HG03342 (cell line): ENCODE measurements at regions not wholly inside any gene's neighbourhood (a gene's known extent, or its start where the extent isn't known, plus 50 kb on each side); places are given as distances from the start of the nearest gene placed in this dataset.
"Not testable (repeated sequence)": the region's sequence is repeated elsewhere in the genome, so short reads cannot be mapped to it uniquely, and the experiment has no call there.

ENCODE experiments used
- ATAC-seq: cut with Tn5 transposase; IDR thresholded peaks from one replicate; pipeline ENCODE4 v1.9.1; 2021; ENCODE audit warnings: mild to moderate bottlenecking, moderate library complexity; ENCODE audit not compliant: unreplicated experiment

DNA sequence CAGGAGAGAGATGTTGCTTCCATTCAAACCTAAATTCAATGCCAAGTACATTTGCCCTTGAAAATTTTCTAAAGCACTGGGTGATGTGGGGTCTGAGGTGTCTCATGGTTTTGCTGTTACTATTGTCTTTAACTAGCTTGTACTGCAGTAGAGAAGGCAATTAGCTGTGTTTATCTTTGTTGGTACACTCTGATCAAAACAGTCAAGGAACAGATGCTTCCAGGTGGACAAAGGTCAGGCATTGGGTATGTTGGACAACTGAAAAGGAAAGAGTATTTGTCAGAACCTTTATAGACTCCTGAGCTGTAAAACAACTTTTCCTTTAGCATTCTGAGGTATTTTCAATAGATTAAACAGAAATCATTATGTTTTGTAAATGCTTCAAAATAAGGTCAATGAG is 2228.7 kb upstream of the WWC1 start:
- ATAC-seq, result no peak

DNA sequence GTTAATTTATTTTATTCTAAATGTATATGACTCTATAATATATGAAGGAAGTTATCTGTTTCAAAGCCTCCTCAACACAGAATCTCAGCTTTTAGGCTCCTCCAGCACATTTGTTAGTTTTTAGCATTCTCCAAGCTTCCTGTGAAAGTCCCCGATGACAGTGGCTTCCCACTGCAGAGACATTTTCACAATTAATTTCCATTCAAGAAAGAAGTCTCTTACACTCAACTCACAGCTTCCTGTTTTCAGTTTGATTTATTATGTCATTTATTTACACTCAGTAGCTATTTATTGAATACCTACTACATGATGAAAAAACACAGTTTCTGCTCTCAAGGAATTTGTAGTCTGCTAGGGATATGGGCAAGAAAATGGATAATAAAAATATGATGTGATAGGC is 2228.2 kb upstream of the WWC1 start:
- ATAC-seq, result no peak

DNA sequence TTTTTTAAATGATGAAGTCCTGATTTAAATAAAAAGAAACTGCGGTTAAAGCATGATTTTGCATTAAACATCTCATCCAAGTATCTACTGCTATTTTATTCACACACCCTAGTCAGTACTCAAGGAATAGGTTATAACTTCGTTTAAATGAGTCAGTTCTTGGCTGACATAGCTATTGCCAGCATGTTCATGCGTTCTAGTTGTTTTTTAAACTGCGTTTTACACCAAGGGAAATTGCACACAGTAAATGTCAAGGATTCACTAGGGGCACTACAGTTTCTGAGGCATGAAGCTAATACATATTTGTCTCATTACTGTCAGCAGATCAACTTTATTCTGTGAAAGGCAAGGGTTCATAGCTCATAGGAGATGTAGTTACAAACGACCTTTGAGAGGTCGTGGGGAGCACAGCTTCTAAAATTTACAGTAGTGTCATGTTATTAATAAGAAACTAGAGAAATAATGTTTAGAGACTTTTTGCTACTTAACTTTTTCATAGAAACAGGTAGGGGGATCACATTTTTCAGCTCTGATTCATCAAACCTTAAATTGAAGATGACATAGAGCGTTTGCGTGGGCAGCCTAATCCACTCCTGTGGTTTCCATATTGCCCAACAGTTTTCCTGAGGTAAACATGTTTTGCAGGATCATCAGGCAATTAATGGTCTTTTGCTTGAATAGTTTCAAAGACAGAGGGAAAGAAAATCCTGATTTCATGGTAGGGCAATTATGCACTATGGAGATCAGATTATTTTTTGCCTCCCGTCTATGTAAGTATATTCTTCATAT is 2222.7 kb upstream of the WWC1 start:
- no peak for ATAC-seq

DNA sequence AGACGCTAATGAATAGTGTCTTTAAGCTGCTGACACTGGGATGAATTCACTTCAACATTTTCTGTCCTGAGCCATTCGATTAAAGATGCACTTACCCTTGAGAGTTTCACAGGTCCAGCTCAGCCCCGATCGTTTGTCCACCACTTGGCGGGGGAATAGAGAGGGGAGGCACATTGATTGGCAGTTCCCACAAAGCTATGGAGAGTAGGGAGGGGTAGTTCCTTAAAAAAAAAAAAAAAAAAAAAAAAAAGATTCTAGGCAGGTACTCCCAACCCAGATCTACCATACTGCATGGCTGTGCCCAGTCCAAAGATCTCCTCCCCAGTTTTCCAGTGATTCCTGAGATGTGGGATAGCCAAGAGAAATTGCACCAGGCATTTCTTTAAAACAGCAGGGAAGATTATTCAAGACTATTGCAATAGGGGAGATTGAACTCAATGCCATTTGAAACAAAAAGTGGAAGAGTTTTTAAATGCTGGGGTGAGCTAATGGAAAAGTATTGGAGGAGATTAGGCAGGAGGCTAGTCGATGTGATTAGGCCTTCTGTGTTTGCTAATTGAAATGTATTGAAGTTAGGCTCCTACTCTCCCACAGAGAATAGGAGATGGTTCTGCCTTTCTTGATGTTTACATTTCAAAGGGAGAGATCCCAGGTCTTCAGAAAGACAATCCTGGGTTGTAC is 2217.4 kb upstream of the WWC1 start:
- ATAC-seq, result no peak

DNA sequence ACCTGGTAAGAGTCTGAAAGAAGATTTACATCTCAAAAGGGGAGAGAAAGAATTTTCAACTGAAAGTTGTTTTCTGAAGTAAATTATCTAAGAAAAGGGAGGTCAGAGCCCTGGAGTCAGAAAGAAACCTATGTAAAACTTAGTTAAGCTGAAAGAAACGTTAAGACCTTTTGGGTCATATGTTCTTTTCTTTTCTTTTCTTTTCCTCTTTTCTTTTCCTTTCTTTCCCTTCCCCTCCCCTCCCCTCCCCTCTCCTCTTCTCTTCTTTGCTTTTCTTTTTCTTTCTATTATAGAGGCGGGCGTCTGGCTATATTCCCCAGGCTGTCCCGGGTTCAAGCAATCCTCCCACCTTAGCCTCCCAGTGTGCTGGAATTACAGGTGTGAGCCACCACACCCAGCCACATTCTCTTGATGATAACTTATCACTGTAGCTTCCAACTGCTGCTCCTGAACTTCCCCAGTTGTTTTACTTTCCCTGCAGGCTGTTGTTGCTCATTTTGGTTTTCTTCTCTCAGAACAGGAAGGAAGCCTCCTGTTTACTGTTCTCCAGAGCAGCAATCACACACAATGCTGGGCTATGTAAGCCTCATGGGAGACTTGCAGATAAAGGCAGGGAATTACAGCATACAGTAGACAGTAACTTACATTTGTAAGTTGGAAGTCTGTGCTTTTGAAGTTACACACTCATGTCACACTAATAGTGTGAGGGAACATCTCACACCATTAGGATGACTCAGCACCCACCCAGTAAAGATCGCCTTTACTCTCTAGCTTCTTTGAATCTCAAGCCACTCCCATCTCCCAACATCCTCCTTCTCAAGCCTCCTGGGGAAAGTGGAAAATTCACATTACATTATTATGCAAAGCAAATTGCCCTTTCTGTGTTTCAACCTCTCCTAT is 2216.6 kb upstream of the WWC1 start:
- ATAC-seq, result no peak

DNA sequence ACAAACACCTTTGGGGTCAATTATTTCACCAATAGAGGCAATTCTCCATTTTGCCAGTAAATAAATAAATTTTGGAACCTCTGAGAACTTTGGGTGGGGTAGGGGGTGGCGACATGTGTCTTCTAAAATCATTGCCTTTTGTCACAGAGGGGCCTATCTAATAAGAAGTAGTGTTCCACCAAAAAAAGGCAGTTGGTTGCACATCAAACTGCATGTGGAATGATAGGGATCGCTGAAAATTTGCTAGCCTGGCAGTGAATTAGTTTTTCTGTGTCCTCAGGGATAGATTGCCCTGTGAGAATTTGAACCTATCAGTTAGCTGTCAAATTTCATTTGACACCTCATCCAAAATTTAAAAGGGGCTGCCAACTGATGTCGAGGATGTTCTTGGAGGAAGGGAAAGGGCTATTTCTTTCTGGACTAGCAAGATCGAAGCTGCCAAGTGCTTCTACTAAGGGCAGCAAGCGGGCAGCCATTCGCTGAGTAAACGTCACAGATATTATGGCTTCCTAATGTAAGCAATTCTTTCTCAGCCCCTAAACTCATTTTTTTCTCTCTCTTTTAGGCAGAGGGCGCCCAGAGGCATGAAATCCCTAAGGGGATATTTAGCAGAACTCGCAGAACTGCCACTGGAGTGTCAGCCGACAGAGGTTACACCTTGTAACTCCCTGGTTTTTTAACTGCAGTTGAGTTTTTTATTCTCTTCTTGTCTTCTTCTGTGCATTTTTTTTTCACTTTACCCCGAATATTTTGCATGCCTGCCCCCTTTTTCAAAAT is 2208.1 kb upstream of the WWC1 start:
- ATAC-seq, result no peak

DNA sequence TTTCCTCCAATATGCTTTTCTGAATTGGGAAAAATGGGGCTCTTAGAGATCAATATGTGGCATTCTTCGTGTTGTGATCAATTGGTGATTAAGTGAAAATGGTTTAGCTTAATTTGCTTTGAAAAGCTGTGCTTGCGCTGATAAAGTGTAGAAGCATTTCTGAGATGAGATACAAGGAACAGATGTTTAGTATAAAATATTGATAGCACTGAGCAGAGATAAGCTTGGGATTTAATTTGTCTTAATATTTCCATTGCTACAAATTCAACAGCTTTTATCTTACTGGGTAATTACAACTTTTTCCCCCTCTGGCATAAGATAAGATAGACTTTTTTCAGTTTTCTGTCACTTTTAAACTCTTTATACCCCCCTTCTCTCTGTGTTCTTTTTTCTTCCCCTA is 2204.9 kb upstream of the WWC1 start:
- ATAC-seq, result no peak

DNA sequence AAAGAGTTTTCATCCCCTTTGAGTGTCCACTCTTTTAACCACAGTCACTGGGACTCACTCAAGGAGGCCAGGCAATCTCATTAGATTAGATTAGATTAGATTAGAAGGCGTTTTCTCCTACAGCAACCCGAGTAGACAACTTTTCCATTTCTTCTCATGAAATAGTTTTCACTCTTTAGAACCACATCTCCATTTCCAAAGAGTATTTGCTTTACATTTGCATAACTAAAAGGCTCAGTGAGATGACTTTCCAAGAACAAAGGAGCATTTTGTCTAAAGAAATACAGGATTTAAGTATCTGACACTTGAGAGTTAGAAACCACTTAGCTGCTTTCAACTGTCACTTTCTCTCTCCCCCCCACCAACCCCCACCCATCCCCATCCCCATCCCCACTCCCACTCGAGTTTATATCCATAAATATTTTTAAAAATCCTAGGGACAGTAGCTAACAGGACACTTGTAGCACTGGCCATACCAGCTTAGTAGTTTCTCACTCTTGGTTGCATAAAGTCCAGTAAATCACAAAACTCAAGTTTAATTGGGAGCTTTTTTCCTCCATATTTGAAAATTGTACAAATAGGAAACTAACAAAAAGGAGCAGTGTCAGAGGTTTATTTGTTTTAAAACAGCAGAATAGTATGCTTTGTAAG is 2202.9 kb upstream of the WWC1 start:
- ATAC-seq, result no peak

DNA sequence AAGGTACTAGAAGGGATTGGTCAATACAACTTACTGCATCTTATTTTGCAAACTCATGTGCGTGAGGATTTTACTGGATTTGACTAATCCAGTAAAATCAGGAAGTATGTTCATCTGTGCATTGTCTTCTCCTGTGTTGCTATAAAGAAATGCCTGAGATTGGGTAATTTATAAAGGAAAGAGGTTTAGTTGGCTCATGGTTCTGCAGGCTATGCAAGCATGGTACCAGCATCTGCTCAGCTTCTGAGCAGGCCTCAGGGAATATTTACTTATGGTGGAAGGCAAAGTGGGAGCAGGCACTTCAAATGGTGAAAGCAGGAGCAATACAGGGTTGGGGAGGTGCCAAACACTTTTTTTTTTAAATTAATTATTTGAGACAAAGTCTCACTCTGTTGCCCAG is 2199.5 kb upstream of the WWC1 start:
- ATAC-seq, result no peak

DNA sequence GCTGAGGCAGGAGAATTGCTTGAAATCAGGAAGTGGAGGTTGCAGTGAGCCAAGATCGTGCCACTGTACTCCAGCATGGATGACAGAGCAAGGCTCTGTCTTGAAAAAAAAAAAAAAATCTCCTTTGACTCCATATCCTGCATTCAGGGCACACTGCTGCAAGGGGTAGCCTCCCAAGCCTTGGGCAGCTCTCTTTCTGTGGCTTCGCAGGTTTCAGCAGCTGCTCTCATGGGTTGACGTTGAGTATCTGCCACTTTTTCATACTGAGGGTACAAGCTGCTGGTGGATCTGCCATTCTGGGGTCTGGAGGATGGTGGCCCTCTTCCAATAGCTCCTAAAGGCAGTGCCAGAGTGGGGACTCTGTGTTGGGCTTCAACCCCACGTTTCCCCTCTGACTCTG is 2198.1 kb upstream of the WWC1 start:
- no peak for ATAC-seq

DNA sequence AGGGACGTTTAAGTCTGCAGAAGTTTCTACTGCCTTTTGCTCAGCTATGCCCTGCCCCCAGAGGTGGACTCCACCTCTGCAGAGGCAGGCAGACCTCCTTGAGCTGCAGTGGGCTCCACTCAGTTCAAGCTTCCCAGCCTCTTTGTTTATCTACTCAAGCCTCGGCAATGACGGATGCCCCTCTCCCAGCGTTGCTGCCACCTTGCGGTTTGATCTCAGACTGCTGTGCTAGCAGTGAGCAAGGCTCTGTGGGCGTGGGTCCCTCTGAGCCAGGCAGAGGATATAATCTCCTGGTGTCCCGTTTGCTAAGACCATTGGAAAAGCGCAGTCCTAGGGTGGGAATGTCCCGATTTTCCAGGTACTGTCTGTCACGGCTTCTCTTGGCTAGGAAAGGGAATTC is 2188.5 kb upstream of the WWC1 start:
- ATAC-seq, result no peak

DNA sequence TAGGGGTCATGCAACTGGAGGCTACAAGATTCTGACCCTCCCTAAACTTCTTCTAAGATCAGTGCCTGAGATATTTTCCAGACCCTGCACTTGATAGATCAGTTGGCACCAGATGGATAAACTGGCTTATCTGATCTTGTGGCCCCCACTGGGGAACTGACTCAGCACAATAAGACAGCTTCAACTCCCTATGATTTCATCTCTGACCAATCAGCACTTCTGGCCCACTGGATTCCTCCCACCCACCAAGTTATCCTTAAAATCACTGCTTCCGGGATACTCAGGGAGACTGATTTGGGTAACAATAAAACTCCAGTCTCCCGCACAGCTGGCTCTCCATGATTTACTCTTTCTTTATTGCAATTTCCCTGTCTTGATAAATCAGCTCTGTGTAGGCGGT is 2180.4 kb upstream of the WWC1 start:
- no peak for ATAC-seq

DNA sequence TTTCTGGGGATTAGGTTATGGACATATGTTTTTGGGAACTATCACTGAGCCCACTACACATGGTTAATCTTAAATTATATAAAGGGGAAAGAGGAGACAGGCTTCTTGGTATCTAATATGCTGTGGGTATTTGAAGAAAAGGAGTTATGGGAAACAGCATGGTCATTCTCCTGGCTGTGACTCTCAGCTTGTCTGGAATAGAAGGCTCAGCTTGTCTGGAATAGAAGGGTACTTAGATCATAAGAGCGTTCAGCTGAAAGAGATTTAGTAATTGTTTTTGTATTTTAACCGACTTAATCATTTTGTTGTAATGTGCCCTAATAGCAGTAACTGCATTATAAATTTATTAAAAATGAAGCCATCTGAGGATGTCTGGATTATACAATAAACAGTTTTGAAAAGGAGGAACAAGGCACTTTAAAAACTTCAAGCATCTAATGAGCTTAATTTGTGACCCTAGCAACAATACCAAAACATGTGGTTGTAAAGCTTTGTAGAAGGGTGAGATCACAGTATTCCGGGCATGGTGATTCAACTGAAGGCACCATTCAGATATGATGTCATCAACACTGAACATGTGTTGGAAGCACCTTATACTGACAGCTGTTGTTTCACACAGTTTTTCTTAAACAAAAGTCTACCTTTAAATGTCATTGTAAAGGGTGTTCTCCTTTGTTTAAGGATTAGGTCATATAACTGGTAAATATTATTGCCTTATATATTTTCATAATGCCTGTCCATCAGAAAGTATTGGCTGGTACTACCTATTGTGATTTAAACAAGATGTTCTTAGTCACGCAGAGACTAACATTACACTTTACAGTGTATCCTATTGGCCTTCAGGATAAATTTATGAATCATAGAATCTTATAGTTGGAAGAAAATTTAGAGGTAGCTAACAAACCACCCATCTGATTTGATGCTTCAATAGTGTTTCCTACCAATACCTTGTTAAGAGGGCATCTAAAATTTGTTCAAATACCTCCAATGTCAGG is 2174.1 kb upstream of the WWC1 start:
- ATAC-seq, result no peak

DNA sequence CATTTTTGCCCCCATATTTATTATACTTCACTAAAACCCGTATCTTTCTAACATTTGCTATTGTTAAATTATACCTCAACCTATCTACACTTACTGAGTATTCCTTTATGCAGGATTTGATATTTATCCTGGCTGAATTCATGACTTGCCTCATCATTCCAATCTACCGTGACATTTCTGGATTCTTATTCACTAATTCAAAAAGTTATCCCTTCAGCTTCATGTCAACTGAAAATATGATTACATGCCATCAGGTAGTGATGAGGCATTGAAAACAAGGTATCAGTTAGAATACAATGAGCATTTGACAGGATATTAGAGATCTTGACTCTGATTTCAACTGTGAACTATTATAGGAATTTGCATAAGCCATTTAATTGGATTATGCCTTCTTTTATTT is 2171.9 kb upstream of the WWC1 start:
- no peak for ATAC-seq

DNA sequence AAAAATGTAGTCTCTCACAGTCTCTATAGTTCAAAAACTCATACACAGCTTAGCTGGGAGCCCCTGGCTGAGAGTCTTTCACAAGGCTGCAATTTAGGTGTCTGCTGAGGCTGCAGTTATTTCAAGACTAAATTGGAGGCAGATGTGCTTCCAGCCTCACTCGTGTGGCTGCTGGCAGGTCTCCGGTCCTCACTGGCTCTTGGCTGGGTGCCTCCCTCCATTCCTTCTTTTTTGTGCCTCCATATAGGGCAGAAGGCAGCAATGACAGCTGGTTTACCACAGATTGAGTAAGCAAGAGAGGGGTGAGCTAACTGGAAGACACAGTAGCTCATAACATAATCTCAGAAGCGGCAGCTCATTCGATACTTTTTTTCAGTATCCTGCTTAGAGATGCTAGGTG is 2167.7 kb upstream of the WWC1 start:
- no peak for ATAC-seq

DNA sequence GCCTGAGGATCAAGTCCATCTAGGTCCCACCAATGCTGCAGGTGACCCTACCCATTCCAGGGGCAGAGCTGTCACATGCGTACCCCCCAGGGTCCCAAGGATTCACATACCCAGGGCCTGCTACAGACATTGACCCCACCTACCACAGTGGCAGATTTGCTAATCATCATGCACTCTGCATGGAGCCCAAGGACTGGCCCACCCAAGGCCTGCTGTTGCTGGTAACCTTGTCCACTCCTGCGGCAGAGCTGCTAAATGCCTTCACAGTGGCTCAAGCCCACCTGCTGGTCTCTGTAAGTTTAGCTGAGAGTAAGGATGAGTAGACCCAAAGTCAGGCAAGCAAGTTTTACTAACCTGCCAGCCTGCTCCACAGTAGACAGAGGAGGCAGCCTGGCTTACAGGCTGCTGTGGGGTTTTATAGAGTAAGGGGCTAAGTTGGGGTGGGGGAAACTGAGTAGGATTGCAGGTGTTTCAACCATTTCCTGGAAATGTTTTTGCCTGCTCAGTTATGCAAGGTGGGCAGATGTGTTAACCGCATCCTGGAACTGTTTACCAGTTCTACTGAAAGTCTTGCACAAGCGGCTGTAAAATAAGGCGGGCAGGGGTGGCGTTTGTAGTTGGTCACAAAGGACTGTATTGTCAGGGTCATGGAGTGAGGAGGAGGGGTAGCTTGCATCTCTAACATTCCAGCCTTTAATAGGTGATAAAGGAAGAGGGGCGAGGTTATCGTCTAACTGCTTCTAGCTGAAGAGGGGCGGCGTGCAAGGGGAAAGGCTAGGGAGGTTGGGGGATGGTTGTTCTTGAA is 2163.5 kb upstream of the WWC1 start:
- ATAC-seq, result no peak

DNA sequence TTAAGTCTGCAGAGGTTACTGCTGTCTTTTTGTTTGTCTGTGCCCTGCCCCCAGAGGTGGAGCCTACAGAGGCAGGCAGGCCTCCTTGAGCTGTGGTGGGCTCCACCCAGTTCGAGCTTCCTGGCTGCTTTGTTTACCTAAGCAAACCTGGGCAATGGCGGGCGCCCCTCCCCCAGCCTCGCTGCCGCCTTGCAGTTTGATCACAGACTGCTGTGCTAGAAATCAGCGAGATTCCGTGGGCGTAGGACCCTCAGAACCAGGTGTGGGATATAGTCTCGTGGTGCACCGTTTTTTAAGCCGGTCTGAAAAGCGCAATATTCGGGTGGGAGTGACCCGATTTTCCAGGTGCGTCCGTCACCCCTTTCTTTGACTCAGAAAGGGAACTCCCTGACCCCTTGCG is 2146.3 kb upstream of the WWC1 start:
- not testable (repeated sequence) for ATAC-seq

DNA sequence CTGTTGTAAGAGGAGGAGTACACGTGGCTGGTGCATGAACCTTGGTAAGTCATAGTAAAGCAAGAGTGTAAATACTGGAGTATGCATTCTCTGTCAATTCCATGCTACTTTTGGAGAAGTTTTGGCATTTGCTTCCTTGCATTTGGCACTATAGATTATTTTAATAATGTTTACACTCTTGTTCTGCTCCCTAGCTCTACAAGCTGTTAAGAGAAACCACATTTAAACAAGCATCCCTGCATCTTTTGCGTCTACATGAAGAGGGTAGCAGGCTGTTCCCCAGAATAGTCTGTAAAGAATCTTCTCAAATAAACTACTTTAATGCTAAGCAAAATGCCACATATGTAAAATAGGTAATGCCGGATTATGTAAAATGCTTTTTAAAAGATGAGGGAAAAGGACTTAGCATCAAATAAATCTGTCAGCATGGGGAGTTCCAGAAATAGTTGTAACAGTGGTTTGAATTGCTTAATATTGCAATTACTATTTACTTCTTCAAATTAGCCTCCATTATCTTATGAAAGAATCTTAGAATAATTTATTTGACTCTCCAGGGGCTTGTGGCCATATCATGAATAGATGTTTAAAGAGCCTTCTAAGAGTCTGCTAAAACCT is 2127.3 kb upstream of the WWC1 start:
- no peak for ATAC-seq
